ENCODE measurements at regions not wholly inside any gene's neighbourhood (a gene's known extent, or its start where the extent isn't known, plus 50 kb on each side); places are given as distances from the start of the nearest gene placed in this dataset.

GRCh38 chr2:53498210-53498609 is 269.4 kb upstream of the CHAC2 start:
- no peaks in the 10 kb centered on the region for H3F3A ChIP-seq (replicated peaks; ENCODE audit: low read depth)
- no peak overlapping the region for H2AFZ ChIP-seq
- no peak overlapping the region for H3K27ac ChIP-seq (ENCODE audit: low read depth)
- Mint-ChIP-seq H3K27me3 (ENCODE audit: insufficient read depth, low read depth, poor library complexity) (no peaks in the 10 kb centered on the region), H3K4me3 (no peak overlapping the region), H3K9me3 (no peaks in the 10 kb centered on the region), H3K36me3 (ENCODE audit: low read depth) (no peaks in the 10 kb centered on the region), H3K4me1 (no peaks in the 10 kb centered on the region), H3K27ac (no peak overlapping the region)
- no peak for DNase-seq (ENCODE audit: low spot score)
- H3K4me1 ChIP-seq (ENCODE audit: insufficient read depth) = no peaks in the 10 kb centered on the region
- H4K20me1 ChIP-seq (replicated peaks; ENCODE audit: insufficient read depth) = no peaks in the 10 kb centered on the region
- no peaks in the 10 kb centered on the region for H3K36me3 ChIP-seq (ENCODE audit: insufficient read depth)
- H3K9me2 ChIP-seq (ENCODE audit: insufficient read depth) = no peaks in the 10 kb centered on the region
- no peak overlapping the region for H3K4me3 ChIP-seq
- TF ChIP-seq STAT1 (IDR thresholded peaks at IDR 0.05; ENCODE audit: unreplicated experiment) (no peak), NANOG (IDR thresholded peaks at IDR 0.05; ENCODE audit: borderline replicate concordance) (no peak), ZNF331 (CRISPR knock-in tag; IDR thresholded peaks at IDR 0.05; ENCODE audit: low read depth) (no peak), CTCF (conservative IDR thresholded peaks at IDR 0.05; ENCODE audit: low read depth in 2 of 2) (no peak), EZH2phosphoT487 (IDR thresholded peaks at IDR 0.05; ENCODE audit: unreplicated experiment) (no peak), JUNB (IDR thresholded peaks at IDR 0.05; ENCODE audit: unreplicated experiment) (no peak), POLR2AphosphoS5 (IDR thresholded peaks at IDR 0.05; ENCODE audit: low read depth) (no peak), ETS1 (IDR thresholded peaks at IDR 0.05) (no peak), ZNF114 (CRISPR knock-in tag; IDR thresholded peaks at IDR 0.05) (no peak), REST (IDR thresholded peaks at IDR 0.05; ENCODE audit: unreplicated experiment) (no peak), CREB1 (CRISPR knock-in tag; IDR thresholded peaks at IDR 0.05; ENCODE audit: low read depth) (no peak), EZH2 (IDR thresholded peaks at IDR 0.05; ENCODE audit: low read depth, unreplicated experiment) (no peak)
- TF ChIP-seq, protein P1, sequence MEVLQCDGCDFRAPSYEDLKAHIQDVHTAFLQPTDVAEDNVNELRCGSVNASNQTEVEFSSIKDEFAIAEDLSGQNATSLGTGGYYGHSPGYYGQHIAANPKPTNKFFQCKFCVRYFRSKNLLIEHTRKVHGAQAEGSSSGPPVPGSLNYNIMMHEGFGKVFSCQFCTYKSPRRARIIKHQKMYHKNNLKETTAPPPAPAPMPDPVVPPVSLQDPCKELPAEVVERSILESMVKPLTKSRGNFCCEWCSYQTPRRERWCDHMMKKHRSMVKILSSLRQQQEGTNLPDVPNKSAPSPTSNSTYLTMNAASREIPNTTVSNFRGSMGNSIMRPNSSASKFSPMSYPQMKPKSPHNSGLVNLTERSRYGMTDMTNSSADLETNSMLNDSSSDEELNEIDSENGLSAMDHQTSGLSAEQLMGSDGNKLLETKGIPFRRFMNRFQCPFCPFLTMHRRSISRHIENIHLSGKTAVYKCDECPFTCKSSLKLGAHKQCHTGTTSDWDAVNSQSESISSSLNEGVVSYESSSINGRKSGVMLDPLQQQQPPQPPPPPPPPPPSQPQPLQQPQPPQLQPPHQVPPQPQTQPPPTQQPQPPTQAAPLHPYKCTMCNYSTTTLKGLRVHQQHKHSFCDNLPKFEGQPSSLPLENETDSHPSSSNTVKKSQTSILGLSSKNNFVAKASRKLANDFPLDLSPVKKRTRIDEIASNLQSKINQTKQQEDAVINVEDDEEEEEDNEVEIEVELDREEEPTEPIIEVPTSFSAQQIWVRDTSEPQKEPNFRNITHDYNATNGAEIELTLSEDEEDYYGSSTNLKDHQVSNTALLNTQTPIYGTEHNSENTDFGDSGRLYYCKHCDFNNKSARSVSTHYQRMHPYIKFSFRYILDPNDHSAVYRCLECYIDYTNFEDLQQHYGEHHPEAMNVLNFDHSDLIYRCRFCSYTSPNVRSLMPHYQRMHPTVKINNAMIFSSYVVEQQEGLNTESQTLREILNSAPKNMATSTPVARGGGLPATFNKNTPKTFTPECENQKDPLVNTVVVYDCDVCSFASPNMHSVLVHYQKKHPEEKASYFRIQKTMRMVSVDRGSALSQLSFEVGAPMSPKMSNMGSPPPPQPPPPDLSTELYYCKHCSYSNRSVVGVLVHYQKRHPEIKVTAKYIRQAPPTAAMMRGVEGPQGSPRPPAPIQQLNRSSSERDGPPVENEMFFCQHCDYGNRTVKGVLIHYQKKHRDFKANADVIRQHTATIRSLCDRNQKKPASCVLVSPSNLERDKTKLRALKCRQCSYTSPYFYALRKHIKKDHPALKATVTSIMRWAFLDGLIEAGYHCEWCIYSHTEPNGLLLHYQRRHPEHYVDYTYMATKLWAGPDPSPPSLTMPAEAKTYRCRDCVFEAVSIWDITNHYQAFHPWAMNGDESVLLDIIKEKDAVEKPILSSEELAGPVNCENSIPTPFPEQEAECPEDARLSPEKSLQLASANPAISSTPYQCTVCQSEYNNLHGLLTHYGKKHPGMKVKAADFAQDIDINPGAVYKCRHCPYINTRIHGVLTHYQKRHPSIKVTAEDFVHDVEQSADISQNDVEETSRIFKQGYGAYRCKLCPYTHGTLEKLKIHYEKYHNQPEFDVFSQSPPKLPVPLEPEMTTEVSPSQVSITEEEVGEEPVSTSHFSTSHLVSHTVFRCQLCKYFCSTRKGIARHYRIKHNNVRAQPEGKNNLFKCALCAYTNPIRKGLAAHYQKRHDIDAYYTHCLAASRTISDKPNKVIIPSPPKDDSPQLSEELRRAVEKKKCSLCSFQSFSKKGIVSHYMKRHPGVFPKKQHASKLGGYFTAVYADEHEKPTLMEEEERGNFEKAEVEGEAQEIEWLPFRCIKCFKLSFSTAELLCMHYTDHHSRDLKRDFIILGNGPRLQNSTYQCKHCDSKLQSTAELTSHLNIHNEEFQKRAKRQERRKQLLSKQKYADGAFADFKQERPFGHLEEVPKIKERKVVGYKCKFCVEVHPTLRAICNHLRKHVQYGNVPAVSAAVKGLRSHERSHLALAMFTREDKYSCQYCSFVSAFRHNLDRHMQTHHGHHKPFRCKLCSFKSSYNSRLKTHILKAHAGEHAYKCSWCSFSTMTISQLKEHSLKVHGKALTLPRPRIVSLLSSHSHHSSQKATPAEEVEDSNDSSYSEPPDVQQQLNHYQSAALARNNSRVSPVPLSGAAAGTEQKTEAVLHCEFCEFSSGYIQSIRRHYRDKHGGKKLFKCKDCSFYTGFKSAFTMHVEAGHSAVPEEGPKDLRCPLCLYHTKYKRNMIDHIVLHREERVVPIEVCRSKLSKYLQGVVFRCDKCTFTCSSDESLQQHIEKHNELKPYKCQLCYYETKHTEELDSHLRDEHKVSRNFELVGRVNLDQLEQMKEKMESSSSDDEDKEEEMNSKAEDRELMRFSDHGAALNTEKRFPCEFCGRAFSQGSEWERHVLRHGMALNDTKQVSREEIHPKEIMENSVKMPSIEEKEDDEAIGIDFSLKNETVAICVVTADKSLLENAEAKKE (CRISPR knock-in tag; IDR thresholded peaks at IDR 0.05) = no peak
- no peaks in the 10 kb centered on the region for H3K79me2 ChIP-seq (replicated peaks; ENCODE audit: insufficient read depth)
- no peaks in the 10 kb centered on the region for H3K27me3 ChIP-seq (ENCODE audit: insufficient read depth)
- H3K4me2 ChIP-seq = no peak overlapping the region
- ATAC-seq = no peak

Data from GM23338 (cell line).